ENCODE measurements at regions not wholly inside any gene's neighbourhood (a gene's known extent, or its start where the extent isn't known, plus 50 kb on each side); places are given as distances from the start of the nearest gene placed in this dataset.

DNA sequence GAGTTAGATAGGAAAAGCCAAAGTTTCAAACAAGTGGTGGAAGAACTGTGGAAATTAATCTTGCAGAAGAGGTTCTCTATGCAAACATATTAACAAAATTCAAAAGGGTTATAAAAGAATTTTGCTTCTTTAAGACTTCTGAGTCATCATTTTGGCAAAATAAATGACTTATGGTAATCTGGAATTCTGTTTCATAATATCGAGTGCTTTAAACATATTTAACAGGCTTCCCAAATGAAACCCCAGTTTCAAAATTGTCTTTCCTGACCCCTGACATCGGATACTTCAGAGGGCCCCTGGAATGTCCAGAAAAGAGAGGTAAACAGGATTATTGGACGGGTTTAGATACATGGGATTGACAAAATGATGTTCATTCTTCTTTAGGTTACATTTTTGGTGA, 444.6 kb downstream of the HTR7 start:
- H3K36me3 Mint-ChIP-seq: no peaks in the 10 kb centered on the region
- no peak for DNase-seq
- H3K4me3 Mint-ChIP-seq: no peak overlapping the region
- no peaks in the 10 kb centered on the region for H3K27me3 Mint-ChIP-seq (ENCODE audit: low read depth in 3 of 3)
- H3K4me1 Mint-ChIP-seq: no peaks in the 10 kb centered on the region
- no peak overlapping the region for H3K27ac Mint-ChIP-seq
- peaks cover 0 to 12% (median 4%) of the 10 kb centered on the region in 6 donors for H3K9me3 Mint-ChIP-seq

DNA sequence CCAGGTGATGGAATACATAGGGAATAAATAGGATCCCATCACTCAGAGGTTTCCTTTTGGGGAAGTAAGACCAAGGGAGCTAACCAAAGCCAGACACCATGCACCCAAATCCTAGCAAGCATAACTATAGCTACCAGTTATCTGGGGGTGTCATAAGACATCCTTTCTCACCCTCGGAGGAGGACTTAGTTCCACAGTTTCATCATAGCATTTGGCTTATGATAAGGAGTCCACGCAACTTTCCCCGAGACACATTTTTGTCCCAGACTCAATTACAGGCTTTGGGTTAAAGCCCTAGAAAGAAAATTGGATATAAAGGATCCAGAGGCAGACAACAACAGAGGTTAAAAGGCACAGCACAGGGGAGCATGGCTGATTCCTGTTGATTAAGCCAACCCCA, 442.9 kb downstream of the HTR7 start:
- Mint-ChIP-seq H3K9me3 (peaks cover 0 to 8% (median 4%) of the 10 kb centered on the region in 6 donors), H3K27me3 (ENCODE audit: low read depth in 3 of 3) (no peaks in the 10 kb centered on the region), H3K4me1 (no peaks in the 10 kb centered on the region), H3K27ac (no peak overlapping the region), H3K4me3 (no peak overlapping the region), H3K36me3 (no peaks in the 10 kb centered on the region)
- no peak for DNase-seq

DNA sequence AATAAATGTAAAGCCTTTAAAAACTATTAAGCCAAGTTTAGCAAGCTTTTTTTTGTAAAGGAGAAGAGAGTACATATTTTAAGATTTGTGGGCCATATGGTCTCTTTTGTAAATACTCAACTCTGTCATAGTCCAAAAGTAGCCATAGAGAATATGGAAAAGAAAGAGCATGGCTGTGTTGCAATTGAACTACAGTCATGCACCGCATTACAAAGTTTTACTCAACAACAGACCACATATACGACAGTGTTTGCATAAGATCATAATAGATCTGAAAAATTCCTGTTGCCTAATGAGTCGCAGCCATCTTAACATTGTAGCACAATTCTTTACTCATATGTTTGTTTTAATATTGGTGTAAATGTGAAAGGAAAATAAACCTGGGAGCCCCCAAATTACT, 440.8 kb downstream of the HTR7 start:
- no peak overlapping the region for H3K27ac Mint-ChIP-seq
- no peak for DNase-seq
- H3K27me3 Mint-ChIP-seq (ENCODE audit: low read depth in 3 of 3): no peaks in the 10 kb centered on the region

DNA sequence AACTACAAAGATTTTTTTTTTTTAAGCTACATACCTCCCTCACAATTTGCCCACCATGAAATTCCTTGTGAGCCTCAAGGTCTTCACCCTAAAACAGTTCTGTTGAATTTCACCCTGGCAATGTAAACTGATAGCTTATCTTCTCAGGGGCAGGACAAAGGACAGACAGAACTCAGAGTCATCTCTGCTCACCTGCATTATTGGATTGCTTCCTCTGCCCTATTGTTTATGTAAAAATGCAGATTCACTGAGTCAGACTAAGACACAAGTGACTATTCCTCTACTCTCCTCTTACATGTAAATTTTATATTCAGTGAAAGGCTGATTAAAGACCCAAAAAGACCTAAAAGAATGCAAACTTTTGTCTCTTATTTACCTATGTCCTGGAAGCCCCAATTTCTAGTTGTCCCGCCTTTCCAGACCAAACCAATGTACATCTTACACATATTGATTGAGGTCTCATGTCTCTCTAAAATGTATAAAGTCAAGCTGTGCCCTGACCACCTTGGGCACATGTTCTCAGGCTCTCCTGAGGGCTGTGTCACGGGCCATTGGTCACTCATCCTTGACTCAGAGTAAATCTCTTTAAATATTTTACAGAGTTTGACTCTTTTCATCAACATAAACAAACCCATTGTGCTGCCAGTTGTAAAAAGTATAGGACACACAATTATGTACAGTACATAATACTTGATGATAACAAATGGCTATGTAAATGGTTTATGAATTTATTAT, 440.2 kb downstream of the HTR7 start:
- H3K27me3 Mint-ChIP-seq (ENCODE audit: low read depth in 3 of 3): no peaks in the 10 kb centered on the region
- no peak for DNase-seq
- no peak overlapping the region for H3K27ac Mint-ChIP-seq
- H3K36me3 Mint-ChIP-seq: no peaks in the 10 kb centered on the region
- no peak overlapping the region for H3K4me3 Mint-ChIP-seq
- no peaks in the 10 kb centered on the region for H3K4me1 Mint-ChIP-seq
- H3K9me3 Mint-ChIP-seq: peaks cover 0 to 4% (median 2%) of the 10 kb centered on the region in 6 donors

More for the DNA sequence above, 440.8 kb downstream of the HTR7 start:
- no peak overlapping the region for H3K4me3 Mint-ChIP-seq
- H3K4me1 Mint-ChIP-seq: no peaks in the 10 kb centered on the region
- peaks cover 0 to 7% (median 3%) of the 10 kb centered on the region in 6 donors for H3K9me3 Mint-ChIP-seq
- H3K36me3 Mint-ChIP-seq: no peaks in the 10 kb centered on the region

DNA sequence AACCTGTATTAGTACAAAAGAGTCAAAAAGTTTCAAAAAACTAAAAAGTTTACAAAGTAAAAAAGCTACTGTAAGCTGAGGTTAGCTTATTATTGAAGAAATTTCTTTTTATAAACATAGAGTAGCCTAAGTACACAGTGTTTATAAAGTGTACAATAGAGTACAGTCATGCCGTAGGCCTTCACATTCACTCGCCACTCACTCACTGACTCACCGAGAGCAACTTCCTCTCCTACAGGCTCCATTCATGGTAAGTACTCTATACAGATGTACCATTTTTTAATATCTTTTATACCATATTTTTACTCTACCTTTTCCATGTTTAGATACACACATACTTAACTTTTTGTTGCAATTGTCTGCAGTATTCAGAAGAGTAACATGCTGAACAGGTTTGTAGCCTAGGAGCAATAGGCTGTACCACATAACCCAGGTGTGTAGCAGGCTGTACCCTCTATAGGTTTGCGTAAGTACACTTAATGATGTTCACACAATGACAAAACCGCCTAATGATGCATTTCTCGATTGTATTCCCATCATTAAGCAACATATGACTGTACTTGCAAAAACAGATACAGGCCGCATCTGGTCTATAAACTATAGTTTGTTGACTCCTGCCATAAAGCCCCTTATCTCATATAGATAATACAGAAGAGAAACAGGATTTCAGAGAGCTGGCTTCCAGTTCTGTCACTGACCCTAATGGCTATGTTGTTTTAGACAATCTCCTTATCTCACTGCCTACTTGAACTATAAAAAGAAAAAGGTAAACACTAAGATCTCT, 438.8 kb downstream of the HTR7 start:
- peaks cover 3 to 7% (median 6%) of the 10 kb centered on the region in 6 donors for H3K9me3 Mint-ChIP-seq
- H3K36me3 Mint-ChIP-seq: no peaks in the 10 kb centered on the region
- no peak overlapping the region for H3K4me3 Mint-ChIP-seq
- H3K4me1 Mint-ChIP-seq: no peaks in the 10 kb centered on the region
- no peak for DNase-seq
- H3K27ac Mint-ChIP-seq: no peak overlapping the region
- no peaks in the 10 kb centered on the region for H3K27me3 Mint-ChIP-seq (ENCODE audit: low read depth in 3 of 3)

DNA sequence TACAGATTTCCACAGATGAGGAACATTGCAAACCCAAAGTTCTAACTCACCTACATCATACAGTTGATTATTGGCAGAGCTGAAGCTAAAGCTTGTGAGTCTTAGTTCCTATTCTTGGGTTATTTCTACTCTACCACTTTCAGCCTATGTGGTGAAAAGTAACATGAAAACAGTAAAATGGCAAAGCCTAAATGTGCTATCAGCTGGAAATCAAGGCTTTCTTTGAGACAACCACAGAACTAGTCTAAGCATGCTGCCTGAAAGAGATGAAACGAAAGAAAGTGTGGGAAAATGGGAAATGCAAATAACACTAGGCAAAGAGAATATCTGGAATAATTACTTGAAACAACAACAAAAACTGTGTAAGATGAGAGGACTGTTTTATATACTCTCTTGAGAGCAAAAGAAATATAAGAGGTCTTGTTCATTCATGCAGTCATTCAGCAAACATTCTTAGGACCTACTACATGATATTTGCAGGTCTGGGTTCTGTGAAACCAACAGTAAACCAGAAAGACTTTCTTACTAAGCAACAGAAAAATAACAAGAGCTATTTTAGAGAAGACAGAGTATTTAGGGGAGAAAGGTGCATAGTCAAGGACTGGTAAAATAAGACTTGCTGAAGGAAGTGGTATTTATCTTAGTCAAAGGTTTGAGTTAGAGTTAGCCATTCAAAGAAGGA, 437.1 kb downstream of the HTR7 start:
- Mint-ChIP-seq H3K27me3 (ENCODE audit: low read depth in 3 of 3) (peaks cover 0 to 3% (median 0%) of the 10 kb centered on the region in 3 donors), H3K4me3 (no peak overlapping the region), H3K9me3 (peaks cover 3 to 12% (median 7%) of the 10 kb centered on the region in 6 donors), H3K4me1 (no peaks in the 10 kb centered on the region), H3K36me3 (no peaks in the 10 kb centered on the region), H3K27ac (no peak overlapping the region)
- no peak for DNase-seq

DNA sequence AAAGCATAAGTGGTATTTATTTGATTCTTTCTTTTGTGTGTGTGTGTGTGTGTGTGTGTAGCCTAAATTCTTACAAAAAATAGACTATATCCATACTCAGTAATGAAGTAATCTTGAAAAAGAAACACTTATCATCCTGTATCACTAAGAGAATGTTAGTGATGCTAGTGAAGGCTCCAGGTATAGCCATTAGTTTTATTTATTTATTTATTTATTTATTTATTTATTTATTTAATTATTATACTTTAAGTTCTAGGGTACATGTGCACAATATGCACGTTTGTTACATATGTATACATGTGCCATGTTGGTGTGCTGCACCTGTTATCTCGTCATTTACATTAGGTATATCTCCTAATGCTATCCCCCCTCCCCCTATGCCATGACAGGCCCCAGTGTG, 436.0 kb downstream of the HTR7 start:
- Mint-ChIP-seq H3K4me1 (no peaks in the 10 kb centered on the region), H3K4me3 (no peak overlapping the region), H3K36me3 (peaks cover 0 to 6% (median 0%) of the 10 kb centered on the region in 3 donors), H3K27me3 (ENCODE audit: low read depth in 3 of 3) (peaks cover 0 to 3% (median 2%) of the 10 kb centered on the region in 3 donors), H3K9me3 (peaks cover 3 to 21% (median 10%) of the 10 kb centered on the region in 6 donors), H3K27ac (no peak overlapping the region)
- no peak for DNase-seq

DNA sequence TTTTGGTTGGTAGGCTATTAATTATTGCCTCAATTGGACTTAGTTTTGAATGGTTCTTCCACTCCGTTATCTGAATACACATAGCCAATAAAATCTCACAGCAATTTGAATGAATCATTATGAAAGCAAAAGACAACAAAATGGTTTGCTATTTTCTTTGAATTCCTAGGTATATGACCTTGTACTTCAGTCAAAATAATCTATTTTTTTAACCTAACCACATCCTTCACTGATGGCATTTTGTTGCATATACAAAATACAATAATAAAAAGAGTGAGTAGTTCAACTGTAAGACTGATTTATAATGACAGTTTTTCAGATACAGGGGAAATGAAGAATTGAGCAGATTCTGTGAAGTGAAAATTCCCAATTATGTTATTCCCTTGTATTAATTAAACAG, 433.1 kb downstream of the HTR7 start:
- Mint-ChIP-seq H3K27me3 (ENCODE audit: low read depth in 3 of 3) (peaks cover 0 to 3% (median 2%) of the 10 kb centered on the region in 3 donors), H3K4me3 (no peak overlapping the region), H3K27ac (no peak overlapping the region), H3K9me3 (peaks cover 3 to 23% (median 10%) of the 10 kb centered on the region in 6 donors), H3K36me3 (peaks cover 0 to 6% (median 0%) of the 10 kb centered on the region in 3 donors), H3K4me1 (no peaks in the 10 kb centered on the region)
- no peak for DNase-seq

DNA sequence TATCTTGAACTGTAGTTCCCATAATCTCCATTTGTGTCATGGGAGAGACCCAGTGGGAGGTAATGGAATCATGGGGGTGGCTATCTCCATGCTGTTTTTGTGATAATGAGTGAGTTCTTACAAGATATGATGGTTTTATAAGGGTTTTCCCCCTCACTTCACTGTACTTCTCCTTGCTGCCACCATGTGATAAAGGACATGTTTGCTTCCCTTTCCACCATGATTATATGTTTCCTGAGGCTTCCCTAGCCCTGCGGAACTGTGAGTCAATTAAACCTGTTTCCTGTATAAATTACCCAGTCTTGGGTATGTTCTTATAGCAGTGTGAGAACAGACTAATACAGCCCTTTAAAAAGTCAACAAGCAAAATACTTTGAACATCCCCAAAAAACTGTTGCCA, 427.7 kb downstream of the HTR7 start:
- DNase-seq: no peak
- Mint-ChIP-seq H3K4me3 (no peak overlapping the region), H3K27ac (no peak overlapping the region), H3K9me3 (peaks cover 0 to 22% (median 9%) of the 10 kb centered on the region in 6 donors), H3K36me3 (peaks cover 0 to 6% (median 0%) of the 10 kb centered on the region in 3 donors), H3K27me3 (ENCODE audit: low read depth in 3 of 3) (peaks cover 2 to 6% (median 4%) of the 10 kb centered on the region in 3 donors), H3K4me1 (no peaks in the 10 kb centered on the region)

DNA sequence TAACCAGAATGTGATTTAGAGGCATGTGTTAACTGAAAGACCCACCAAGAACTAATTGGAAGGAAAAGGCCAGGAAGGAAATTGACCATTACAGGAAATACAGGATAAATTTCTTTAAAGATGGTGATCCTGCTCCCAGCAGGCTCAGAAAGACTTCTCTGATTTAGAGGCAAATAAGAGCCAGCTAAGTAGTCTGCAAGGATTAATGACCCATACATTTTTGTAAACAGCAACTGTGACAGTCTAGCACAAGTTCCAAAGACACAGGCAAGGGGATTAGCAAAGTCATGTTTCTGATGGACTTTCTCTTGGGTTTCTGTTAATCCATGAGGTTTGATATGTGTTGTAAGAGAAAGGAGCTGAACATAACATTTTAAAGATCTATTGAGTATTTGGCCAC, 425.0 kb downstream of the HTR7 start:
- no peak overlapping the region for H3K27ac Mint-ChIP-seq
- no peak overlapping the region for H3K4me3 Mint-ChIP-seq
- DNase-seq: no peak
- peaks cover 0 to 10% of the 10 kb centered on the region in 2 donors for H3K4me1 Mint-ChIP-seq
- peaks cover 2 to 4% (median 3%) of the 10 kb centered on the region in 3 donors for H3K27me3 Mint-ChIP-seq (ENCODE audit: low read depth in 3 of 3)
- H3K9me3 Mint-ChIP-seq: peaks cover 0 to 18% (median 3%) of the 10 kb centered on the region in 6 donors
- no peaks in the 10 kb centered on the region for H3K36me3 Mint-ChIP-seq

DNA sequence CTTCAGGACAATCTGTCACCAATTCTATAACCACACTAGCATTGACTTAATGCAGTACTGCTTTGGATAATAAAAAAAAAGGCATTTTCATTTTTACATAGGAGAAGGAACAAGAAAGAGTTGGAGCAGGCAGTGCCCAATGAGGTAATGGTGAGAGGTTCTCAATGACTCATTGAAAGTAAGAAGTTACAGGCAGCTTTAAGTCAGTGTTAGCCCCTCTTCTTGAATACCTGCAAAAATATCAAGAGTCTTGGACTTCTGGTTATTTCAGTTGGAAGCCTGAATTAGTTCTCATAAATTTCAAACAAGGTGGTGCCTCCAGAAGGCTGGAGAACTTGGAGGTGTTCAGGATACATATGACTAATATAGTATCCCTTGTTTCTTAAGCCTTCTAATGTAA, 422.5 kb downstream of the HTR7 start:
- H3K27me3 Mint-ChIP-seq (ENCODE audit: low read depth in 3 of 3): peaks cover 2 to 3% (median 2%) of the 10 kb centered on the region in 3 donors
- DNase-seq: no peak
- no peaks in the 10 kb centered on the region for H3K36me3 Mint-ChIP-seq
- no peak overlapping the region for H3K4me3 Mint-ChIP-seq
- no peak overlapping the region for H3K27ac Mint-ChIP-seq
- H3K9me3 Mint-ChIP-seq: peaks cover 0 to 14% (median 5%) of the 10 kb centered on the region in 6 donors
- H3K4me1 Mint-ChIP-seq: peaks cover 2 to 17% of the 10 kb centered on the region in 2 donors

DNA sequence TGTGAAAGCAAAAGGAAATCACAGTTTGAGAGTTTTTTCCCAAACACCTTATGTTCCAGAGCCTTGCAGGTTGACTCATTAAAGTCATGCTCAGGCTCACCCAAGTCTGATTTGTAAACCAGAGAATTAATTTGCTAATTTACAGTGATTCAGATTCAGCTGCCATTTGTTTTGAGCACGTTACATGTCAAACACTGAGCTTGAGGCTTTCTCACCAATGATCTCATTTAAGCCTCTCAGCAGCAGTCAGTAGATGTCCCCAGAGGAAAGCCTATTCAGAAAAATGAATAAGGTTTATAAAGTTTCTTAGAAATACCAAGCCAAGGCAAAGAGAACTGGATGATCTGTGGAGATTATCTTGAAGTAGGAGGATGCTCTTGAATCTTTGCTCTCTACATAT, 420.4 kb downstream of the HTR7 start:
- peaks cover 4 to 29% (median 12%) of the 10 kb centered on the region in 6 donors for H3K9me3 Mint-ChIP-seq
- peaks cover 2 to 5% (median 2%) of the 10 kb centered on the region in 3 donors for H3K27me3 Mint-ChIP-seq (ENCODE audit: low read depth in 3 of 3)
- no peak overlapping the region for H3K27ac Mint-ChIP-seq
- peaks cover 2 to 17% of the 10 kb centered on the region in 2 donors for H3K4me1 Mint-ChIP-seq
- no peak overlapping the region for H3K4me3 Mint-ChIP-seq
- no peaks in the 10 kb centered on the region for H3K36me3 Mint-ChIP-seq
- no peak for DNase-seq

DNA sequence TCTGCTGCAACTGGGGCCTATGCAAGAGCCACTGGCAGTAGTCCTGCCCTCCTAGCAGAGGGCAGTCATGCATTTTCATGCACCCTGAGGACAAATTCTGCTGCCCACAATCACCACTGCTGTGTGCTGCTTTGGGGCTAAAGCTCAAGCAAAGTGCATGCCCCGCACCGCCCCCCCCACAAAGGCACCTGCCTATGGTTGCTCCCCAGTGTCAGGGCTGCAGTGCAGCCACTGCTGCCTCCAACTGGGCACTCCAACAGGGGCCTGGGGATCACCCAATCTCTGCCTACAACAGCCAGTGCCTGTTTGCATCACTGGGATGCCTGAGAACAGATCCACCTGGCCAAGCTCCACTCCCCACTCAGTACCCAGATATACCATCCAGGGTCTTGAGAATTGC, 417.0 kb downstream of the HTR7 start:
- Mint-ChIP-seq H3K27ac (no peak overlapping the region), H3K9me3 (peaks cover 4 to 31% (median 18%) of the 10 kb centered on the region in 6 donors), H3K36me3 (no peaks in the 10 kb centered on the region), H3K4me3 (no peak overlapping the region), H3K4me1 (peaks cover 2 to 17% of the 10 kb centered on the region in 2 donors), H3K27me3 (ENCODE audit: low read depth in 3 of 3) (peaks cover 0 to 3% (median 0%) of the 10 kb centered on the region in 3 donors)
- no peak for DNase-seq

DNA sequence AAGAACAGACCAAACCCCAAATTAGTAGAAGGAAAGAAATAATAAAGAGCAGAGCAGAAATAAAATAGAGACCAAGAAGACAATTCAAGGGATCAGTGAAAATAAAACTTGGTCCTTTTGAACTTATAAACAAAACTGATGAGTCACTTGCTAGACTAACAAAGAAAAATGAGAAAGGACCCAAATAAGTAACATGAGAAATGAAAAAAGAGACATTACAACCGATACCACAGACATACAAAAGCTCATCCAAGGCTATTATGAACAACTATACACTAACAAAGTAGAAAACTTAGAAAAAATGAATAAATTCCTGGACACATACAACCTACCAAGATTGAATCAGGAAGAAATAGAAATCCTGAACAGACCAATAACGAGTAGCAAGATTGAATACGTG, 414.5 kb downstream of the HTR7 start:
- no peak overlapping the region for H3K4me3 Mint-ChIP-seq
- DNase-seq: no peak
- no peak overlapping the region for H3K27ac Mint-ChIP-seq
- H3K9me3 Mint-ChIP-seq: peaks cover 4 to 34% (median 20%) of the 10 kb centered on the region in 6 donors
- H3K4me1 Mint-ChIP-seq: peaks cover 1 to 2% of the 10 kb centered on the region in 2 donors
- H3K27me3 Mint-ChIP-seq (ENCODE audit: low read depth in 3 of 3): peaks cover 0 to 2% (median 0%) of the 10 kb centered on the region in 3 donors
- H3K36me3 Mint-ChIP-seq: no peaks in the 10 kb centered on the region

Measured in immature natural killer cell (primary cell).